Aorta (tissue), 5 donors: ENCODE measurements at regions not wholly inside any gene's neighbourhood (a gene's known extent, or its start where the extent isn't known, plus 50 kb on each side); places are given as distances from the start of the nearest gene placed in this dataset.

Experiments used
- ATAC-seq: fragments of 200-7000 bp; cut with Tn5 transposase; one replicate; pipeline ENCODE4 v1.9.1; 2022; ENCODE audit warnings: moderate library complexity; ENCODE audit not compliant: low FRiP score
- DNase-seq, 2 donors: peaks; one replicate each; pipeline ENCODE4 v3.0.0-alpha.2; 2020
- H3K27ac ChIP-seq, 2 donors: one replicate each; pipeline ENCODE4 v1.5.1; 2013; ENCODE audit warnings: low read length in 2 of 2, mild to moderate bottlenecking in 2 of 2, moderate library complexity in 2 of 2, control low read depth in 1 of 2, inconsistent platforms in 1 of 2, low read depth in 1 of 2
- H3K27me3 ChIP-seq, 2 donors: one replicate each; pipeline ENCODE4 v1.6.1; 2013; ENCODE audit warnings: control low read depth in 1 of 2, low read length in 1 of 2, mild to moderate bottlenecking in 1 of 2, moderate library complexity in 1 of 2; ENCODE audit not compliant: insufficient read depth in 2 of 2, control insufficient read depth in 1 of 2
- H3K36me3 ChIP-seq, 2 donors: one replicate each; pipeline ENCODE4 v1.6.1; 2013; ENCODE audit warnings: control low read depth in 1 of 2, low read length in 1 of 2, mild to moderate bottlenecking in 1 of 2; ENCODE audit not compliant: insufficient read depth in 2 of 2, control insufficient read depth in 1 of 2
- H3K4me1 ChIP-seq, 2 donors: one replicate each; pipeline ENCODE4 v1.6.1; 2013; ENCODE audit warnings: low read length in 2 of 2, control low read depth in 1 of 2, mild to moderate bottlenecking in 1 of 2, moderate library complexity in 1 of 2; ENCODE audit not compliant: insufficient read depth in 2 of 2, control insufficient read depth in 1 of 2
- H3K4me3 ChIP-seq, 2 donors: one replicate each; pipeline ENCODE4 v1.5.1; 2013; ENCODE audit warnings: low read length in 2 of 2, control low read depth in 1 of 2, mild to moderate bottlenecking in 1 of 2
- H3K9me3 ChIP-seq: one replicate; pipeline ENCODE4 v1.6.1; 2013; ENCODE audit warnings: mild to moderate bottlenecking, low read length; ENCODE audit not compliant: control insufficient read depth
- WGBS, 2 donors: extraction: QIAGEN DNeasy Blood & Tissue Kit; methylation state at CpG; one replicate each; pipeline ENCODE4 v1.1.7; 2013; 5-methylcytosine and 5-hydroxymethylcytosine counted together
- intact Hi-C, 2 donors: fragments of 100-400 bp; cut with DNase I; formaldehyde crosslinking; loops; one replicate each; pipeline versions ENCODE4 v1.14.2 to v1.15.0; 2022
- donor health status: healthy with polysubstance abuse.
- donor health status: Bipolar disorder and iron deficiency.
- donor health status: DM: no; HTN: no; CAD: no.
- donor health status: DM: no; HTN: no; CAD: no.
- donor health status: DM: yes; HTN: yes; CAD: no.

DNA sequence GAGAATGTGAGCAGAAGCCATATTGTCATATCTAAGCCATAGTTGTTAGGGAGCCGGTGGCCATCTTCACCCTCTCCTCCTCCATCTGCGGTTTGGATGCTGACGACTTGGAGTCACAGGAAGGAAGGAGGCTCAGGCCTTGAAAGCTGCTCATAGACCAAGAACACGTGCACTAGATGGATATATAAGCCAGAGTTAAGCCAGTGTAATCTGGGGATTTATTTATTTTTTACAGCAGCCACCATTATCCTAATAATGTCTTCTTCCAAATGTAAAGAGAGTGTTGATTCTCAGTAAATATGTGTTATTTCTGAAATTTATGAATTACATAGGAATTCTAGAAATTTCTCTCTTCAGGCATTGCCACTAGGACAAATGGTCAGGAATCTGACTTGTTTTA lies 689.9 kb downstream of the QKI start:
- Histone ChIP-seq H3K27ac (no peak overlapping the region), H3K36me3 (no peaks in the 10 kb centered on the region), H3K4me1 (no peaks in the 10 kb centered on the region), H3K4me3 (no peak overlapping the region), H3K9me3 (no peaks in the 10 kb centered on the region), H3K27me3 (no peaks in the 10 kb centered on the region)
- intact Hi-C loops: no loop called here
- 98% methylated on average over 4 of the region's 4 CpGs for WGBS, 2 donors
- ATAC-seq (no peak), DNase-seq (no peak)

GRCh38 chr6:164102693-164103092 lies 688.2 kb downstream of the QKI start:
- H3K27ac ChIP-seq: no peak overlapping the region
- 71 to 83% methylated on average over 4 of the region's 4 CpGs for WGBS, 2 donors
- no peak for DNase-seq
- H3K4me3 ChIP-seq: no peak overlapping the region
- no peaks in the 10 kb centered on the region for H3K9me3 ChIP-seq
- H3K36me3 ChIP-seq: no peaks in the 10 kb centered on the region
- H3K27me3 ChIP-seq: no peaks in the 10 kb centered on the region
- no peak for ATAC-seq
- no peaks in the 10 kb centered on the region for H3K4me1 ChIP-seq
- intact Hi-C loops: no loop called here

DNA sequence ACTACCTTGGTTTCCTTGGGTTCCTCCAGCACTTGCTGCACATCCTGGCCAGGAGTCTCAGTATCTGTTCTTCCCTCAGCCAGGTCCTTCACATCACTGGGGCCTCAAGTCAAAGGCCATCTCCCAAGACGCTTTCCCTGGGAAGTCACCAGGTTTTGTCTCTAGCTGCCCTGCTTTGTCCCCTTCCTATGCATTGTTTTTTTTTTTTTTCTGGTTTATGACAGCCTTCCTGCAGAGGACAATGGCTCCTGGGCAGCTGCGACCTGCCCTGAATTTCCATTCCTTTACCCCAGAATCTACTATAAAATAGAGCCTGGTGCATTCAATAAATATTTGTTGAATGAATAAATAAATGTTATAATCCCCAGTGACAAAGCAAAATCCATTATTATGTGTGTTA lies 687.3 kb downstream of the QKI start:
- H3K9me3 ChIP-seq: no peaks in the 10 kb centered on the region
- H3K4me1 ChIP-seq: no peaks in the 10 kb centered on the region
- WGBS, 2 donors: 92 to 94% methylated on average over 2 of the region's 2 CpGs
- ATAC-seq (no peak), DNase-seq (no peak)
- H3K4me3 ChIP-seq: no peak overlapping the region
- no peaks in the 10 kb centered on the region for H3K27me3 ChIP-seq
- intact Hi-C loops: no loop called here
- H3K36me3 ChIP-seq: no peaks in the 10 kb centered on the region
- no peak overlapping the region for H3K27ac ChIP-seq

- intact Hi-C loops: no loop called here
- no peak overlapping the region for H3K4me3 ChIP-seq
- DNase-seq (no peak), ATAC-seq (no peak)
- no peaks in the 10 kb centered on the region for H3K36me3 ChIP-seq
- no peaks in the 10 kb centered on the region for H3K27me3 ChIP-seq
- H3K4me1 ChIP-seq: no peaks in the 10 kb centered on the region
- H3K27ac ChIP-seq: no peak overlapping the region
- no peaks in the 10 kb centered on the region for H3K9me3 ChIP-seq
- WGBS, 2 donors: 91% methylated on average over 22 of the region's 22 CpGs
Observed at GRCh38 chr6:164099269-164099865, 684.8 kb downstream of the QKI start.

DNA sequence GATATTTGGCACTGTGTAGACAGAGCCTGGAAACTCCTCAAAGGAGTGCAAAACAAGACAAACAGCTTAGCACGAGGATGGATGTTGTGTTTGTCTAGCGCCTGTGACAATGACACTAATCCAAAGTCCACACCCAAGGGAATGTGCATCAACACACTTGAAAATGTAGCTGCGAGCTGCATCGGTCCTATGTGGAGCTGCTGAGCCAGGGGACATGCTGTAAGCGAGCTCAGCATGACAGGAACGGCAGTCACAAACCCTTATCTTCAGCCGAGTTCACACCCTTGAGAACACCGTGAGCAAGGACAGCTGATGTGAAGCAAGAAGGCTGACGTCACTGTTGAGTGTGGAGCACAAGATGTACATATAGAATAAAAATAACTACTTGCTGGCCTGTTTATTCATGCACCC lies 684.3 kb downstream of the QKI start:
- H3K27me3 ChIP-seq: no peaks in the 10 kb centered on the region
- no peaks in the 10 kb centered on the region for H3K4me1 ChIP-seq
- H3K9me3 ChIP-seq: no peaks in the 10 kb centered on the region
- WGBS, 2 donors: 17 to 25% methylated on average over 9 of the region's 9 CpGs
- DNase-seq (no peak), ATAC-seq (no peak)
- H3K27ac ChIP-seq: no peak overlapping the region
- intact Hi-C loops: no loop called here
- no peak overlapping the region for H3K4me3 ChIP-seq
- no peaks in the 10 kb centered on the region for H3K36me3 ChIP-seq

- H3K4me3 ChIP-seq: no peak overlapping the region
- no peak for ATAC-seq
- DNase-seq: no peak
- H3K36me3 ChIP-seq: no peaks in the 10 kb centered on the region
- H3K9me3 ChIP-seq: no peaks in the 10 kb centered on the region
- no peaks in the 10 kb centered on the region for H3K27me3 ChIP-seq
- H3K27ac ChIP-seq: no peak overlapping the region
- no peaks in the 10 kb centered on the region for H3K4me1 ChIP-seq
- intact Hi-C loops: no loop called here
- WGBS, 2 donors: 63 to 64% methylated on average over 11 of the region's 11 CpGs
Observed at GRCh38 chr6:164097551-164098398, 683.3 kb downstream of the QKI start.

GRCh38 chr6:164097056-164097455 lies 682.5 kb downstream of the QKI start:
- 84 to 98% methylated on average over 4 of the region's 4 CpGs for WGBS, 2 donors
- no peak for DNase-seq
- intact Hi-C loops: no loop called here
- Histone ChIP-seq H3K27me3 (no peaks in the 10 kb centered on the region), H3K4me3 (no peak overlapping the region), H3K27ac (no peak overlapping the region), H3K9me3 (no peaks in the 10 kb centered on the region), H3K4me1 (no peaks in the 10 kb centered on the region), H3K36me3 (no peaks in the 10 kb centered on the region)
- no peak for ATAC-seq

GRCh38 chr6:164095056-164095455 lies 680.5 kb downstream of the QKI start:
- intact Hi-C loops: no loop called here
- H3K4me1 ChIP-seq: no peaks in the 10 kb centered on the region
- no peaks in the 10 kb centered on the region for H3K27me3 ChIP-seq
- WGBS, 2 donors: 93 to 95% methylated on average over 3 of the region's 3 CpGs
- no peak for ATAC-seq
- no peaks in the 10 kb centered on the region for H3K36me3 ChIP-seq
- H3K4me3 ChIP-seq: no peak overlapping the region
- no peak overlapping the region for H3K27ac ChIP-seq
- no peaks in the 10 kb centered on the region for H3K9me3 ChIP-seq
- DNase-seq: no peak

DNA sequence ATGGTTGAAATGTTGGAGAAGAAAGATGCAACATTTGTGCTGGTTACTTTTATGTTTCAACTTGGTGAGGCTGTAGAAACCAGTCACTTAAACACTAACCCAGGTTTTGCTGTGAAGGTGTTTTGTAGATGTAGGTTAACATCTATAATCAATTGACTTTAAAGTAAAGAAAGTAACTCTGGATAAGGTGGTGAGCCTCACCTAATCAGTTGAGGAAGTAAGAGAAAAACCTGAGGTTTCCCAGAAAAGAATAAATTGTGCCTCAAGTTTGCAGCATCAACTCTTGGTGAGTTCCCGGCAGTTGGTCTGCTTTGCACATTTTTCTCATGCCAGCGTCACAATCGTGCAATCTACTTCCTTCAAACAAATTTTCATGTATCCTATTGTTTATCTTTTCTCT lies 673.4 kb downstream of the QKI start:
- WGBS, 2 donors: 68 to 71% methylated on average over 3 of the region's 3 CpGs
- H3K27me3 ChIP-seq: no peaks in the 10 kb centered on the region
- H3K27ac ChIP-seq: no peak overlapping the region
- H3K4me1 ChIP-seq: no peaks in the 10 kb centered on the region
- intact Hi-C loops: loop anchor here in 1 of 2 donors (5.0 kb wide), 1 partner anchor 676 kb away; the partner anchor contains the start of gene QKI
- no peaks in the 10 kb centered on the region for H3K9me3 ChIP-seq
- ATAC-seq (no peak), DNase-seq (no peak)
- H3K4me3 ChIP-seq: no peak overlapping the region
- no peaks in the 10 kb centered on the region for H3K36me3 ChIP-seq
